H1 (cell line): ENCODE measurements at regions not wholly inside any gene's neighbourhood (a gene's known extent, or its start where the extent isn't known, plus 50 kb on each side); places are given as distances from the start of the nearest gene placed in this dataset.

Experiments
- CTCF ChIA-PET: fragments of 300-600 bp; sonication (Branson Sonifier 250); formaldehyde crosslinking; loops from one replicate; lab custom pipeline; 2021; ENCODE audit not compliant: partially characterized antibody; lab: Charles Lee
- POLR2A ChIA-PET: fragments of 300-600 bp; sonication (Branson Sonifier 250); formaldehyde crosslinking; loops from one replicate; lab custom pipeline; 2021; ENCODE audit warnings: inconsistent platforms; ENCODE audit not compliant: partially characterized antibody; lab: Charles Lee
- DNase-seq, 2 experiments: peaks; one replicate each; pipeline versions ENCODE4 v3.0.0 to v3.0.0-alpha.2; 2010 to 2022; ENCODE audit warnings: low spot score in 2 of 2, low read depth in 1 of 2, mixed read lengths in 1 of 2
- FAIRE-seq: peaks from 2 replicates; lab custom pipeline; 2011; peaks lifted over from hg19 to GRCh38; lab: Jason Lieb, UNC
- H2AFZ ChIP-seq: 2 replicates; pipeline ENCODE4 v1.8.1; 2012; ENCODE audit warnings: low read length, inconsistent platforms
- H2AK5ac ChIP-seq: 2 replicates; pipeline ENCODE4 v1.6.1; 2013; ENCODE audit warnings: low read depth, low read length
- H2BK120ac ChIP-seq: replicated peaks from 2 replicates; pipeline ENCODE3; 2013; ENCODE audit warnings: low read depth, low read length, inconsistent platforms
- H2BK12ac ChIP-seq: 2 replicates; pipeline ENCODE4 v1.6.1; 2013; ENCODE audit warnings: low read depth, low read length
- H2BK15ac ChIP-seq: 2 replicates; pipeline ENCODE4 v1.6.1; 2013; ENCODE audit warnings: low read length
- H2BK20ac ChIP-seq: 2 replicates; pipeline ENCODE4 v1.6.1; 2013; ENCODE audit warnings: low read length
- H2BK5ac ChIP-seq: 2 replicates; pipeline ENCODE4 v1.6.1; 2013; ENCODE audit warnings: low read depth, low read length
- H3K14ac ChIP-seq: 2 replicates; pipeline ENCODE4 v1.6.1; 2013; ENCODE audit warnings: inconsistent platforms; ENCODE audit not compliant: insufficient read length
- H3K18ac ChIP-seq: 2 replicates; pipeline ENCODE4 v1.6.1; 2013; ENCODE audit warnings: low read length; ENCODE audit errors: extremely low read depth
- H3K23ac ChIP-seq: 2 replicates; pipeline ENCODE4 v1.6.1; 2013; ENCODE audit warnings: inconsistent platforms; ENCODE audit not compliant: insufficient read length
- H3K23me2 ChIP-seq: 2 replicates; pipeline ENCODE4 v1.6.1; 2013; ENCODE audit warnings: low read depth, low read length
- H3K27ac ChIP-seq: 2 replicates; pipeline ENCODE4 v1.6.1; 2011; ENCODE audit warnings: low read depth, low read length, inconsistent platforms
- H3K27me3 ChIP-seq, 4 experiments: replicated peaks in 1 of 4; 1 replicate in 1 of 4; 2 replicates in 3 of 4; pipeline versions ENCODE4 v1.6.1 to v1.8.1; 2011 to 2013; ENCODE audit warnings: low read length in 3 of 4, mild to moderate bottlenecking in 3 of 4, inconsistent platforms in 2 of 4, mixed read lengths in 2 of 4, moderate library complexity in 1 of 4; ENCODE audit not compliant: control insufficient read depth in 3 of 4, insufficient read depth in 3 of 4; ENCODE audit errors: extremely low read depth in 1 of 4
- H3K36me3 ChIP-seq, 4 experiments: 2 replicates each; pipeline versions ENCODE4 v1.6.1 to v1.8.1; 2011 to 2013; ENCODE audit warnings: mild to moderate bottlenecking in 4 of 4, low read length in 3 of 4, moderate library complexity in 2 of 4, control low read depth in 1 of 4, inconsistent platforms in 1 of 4; ENCODE audit not compliant: insufficient read depth in 4 of 4, control insufficient read depth in 2 of 4
- H3K4ac ChIP-seq: replicated peaks from 2 replicates; pipeline ENCODE3; 2013; ENCODE audit warnings: low read length, low read depth, mixed read lengths, inconsistent platforms; ENCODE audit not compliant: insufficient read length
- H3K4me1 ChIP-seq, 4 experiments: replicated peaks in 1 of 4; 1 replicate in 1 of 4; 2 replicates in 3 of 4; pipeline versions ENCODE4 v1.6.1 to v1.8.1; 2011 to 2013; ENCODE audit warnings: low read length in 3 of 4, inconsistent platforms in 2 of 4, mixed read lengths in 1 of 4; ENCODE audit not compliant: insufficient read depth in 4 of 4, control insufficient read depth in 3 of 4
- H3K4me2 ChIP-seq, 2 experiments: 2 replicates each; pipeline versions ENCODE4 v1.6.1 to v1.8.1; 2011 to 2013; ENCODE audit warnings: low read depth in 2 of 2, low read length in 2 of 2, control low read depth in 1 of 2, inconsistent platforms in 1 of 2, mild to moderate bottlenecking in 1 of 2; ENCODE audit not compliant: insufficient read depth in 1 of 2
- H3K4me3 ChIP-seq, 4 experiments: fragments of 200-600, 300-600 bp in 1 of 4; sonication (generic), shearing (Covaris generic), sonication (Bioruptor Twin) in 1 of 4; 2 replicates each; pipeline versions ENCODE4 v1.5.1 to v1.8.1; 2011 to 2016; ENCODE audit warnings: low read length in 4 of 4, low read depth in 3 of 4, control low read depth in 2 of 4, inconsistent platforms in 2 of 4, mild to moderate bottlenecking in 2 of 4, mixed read lengths in 1 of 4, moderate library complexity in 1 of 4; ENCODE audit not compliant: insufficient read depth in 2 of 4; ENCODE audit errors: extremely low read depth in 1 of 4
- H3K56ac ChIP-seq: replicated peaks from 2 replicates; pipeline ENCODE3; 2013; ENCODE audit warnings: low read depth, mild to moderate bottlenecking, mixed read lengths, low read length, inconsistent platforms; ENCODE audit not compliant: insufficient read length
- H3K79me1 ChIP-seq: 2 replicates; pipeline ENCODE4 v1.6.1; 2013; ENCODE audit warnings: low read depth, low read length, control low read depth
- H3K79me2 ChIP-seq, 2 experiments: 2 replicates each; pipeline versions ENCODE4 v1.6.1 to v1.8.1; 2012 to 2013; ENCODE audit warnings: low read length in 2 of 2, mild to moderate bottlenecking in 2 of 2, inconsistent platforms in 1 of 2; ENCODE audit not compliant: insufficient read depth in 2 of 2, control insufficient read depth in 1 of 2
- H3K9ac ChIP-seq, 4 experiments: replicated peaks in 1 of 4; 1 replicate in 1 of 4; 2 replicates in 3 of 4; pipeline versions ENCODE4 v1.6.1 to v1.8.1; 2011 to 2013; ENCODE audit warnings: low read depth in 3 of 4, low read length in 3 of 4, control low read depth in 2 of 4, mild to moderate bottlenecking in 2 of 4, moderate library complexity in 2 of 4, inconsistent platforms in 1 of 4; ENCODE audit errors: extremely low read depth in 1 of 4
- H3K9me3 ChIP-seq, 2 experiments: 2 replicates each; pipeline versions ENCODE4 v1.6.1 to v1.8.1; 2012 to 2013; ENCODE audit warnings: mild to moderate bottlenecking in 2 of 2, moderate library complexity in 2 of 2, control low read depth in 1 of 2, inconsistent platforms in 1 of 2, low read depth in 1 of 2, low read length in 1 of 2, mixed read lengths in 1 of 2; ENCODE audit not compliant: insufficient read depth in 2 of 2
- H4K20me1 ChIP-seq, 2 experiments: replicated peaks in 1 of 2; 2 replicates each; pipeline versions ENCODE3 to v1.8.1; 2011 to 2013; ENCODE audit warnings: inconsistent platforms in 2 of 2, low read length in 2 of 2, mild to moderate bottlenecking in 1 of 2; ENCODE audit not compliant: insufficient read depth in 2 of 2, control insufficient read depth in 1 of 2
- H4K5ac ChIP-seq: 2 replicates; pipeline ENCODE4 v1.6.1; 2013; ENCODE audit warnings: low read length, low read depth, mixed read lengths, inconsistent platforms; ENCODE audit not compliant: insufficient read length
- H4K8ac ChIP-seq: 2 replicates; pipeline ENCODE4 v1.8.0; 2013; ENCODE audit warnings: mild to moderate bottlenecking, moderate library complexity, low read length, inconsistent platforms; ENCODE audit not compliant: insufficient read depth; ENCODE audit errors: extremely low read depth
- H4K91ac ChIP-seq: replicated peaks from 2 replicates; pipeline ENCODE3; 2013; ENCODE audit warnings: low read length, mixed read lengths, inconsistent platforms; ENCODE audit not compliant: insufficient read length
- BRCA1 ChIP-seq: IDR thresholded peaks from 2 replicates; pipeline ENCODE4 v1.6.1; 2012; ENCODE audit warnings: low read depth, low read length, improper control_type of control experiment
- CHD2 ChIP-seq: IDR thresholded peaks from 2 replicates; pipeline ENCODE4 v1.6.1; 2012; ENCODE audit warnings: low read length, improper control_type of control experiment
- GABPA ChIP-seq: IDR thresholded peaks from 2 replicates; pipeline ENCODE4 v1.6.1; 2011; ENCODE audit warnings: mild to moderate bottlenecking, low read length, moderate library complexity, borderline replicate concordance; ENCODE audit not compliant: insufficient read depth
- JUN ChIP-seq: IDR thresholded peaks from 2 replicates; pipeline ENCODE4 v1.6.1; 2011; ENCODE audit warnings: low read depth, mild to moderate bottlenecking, improper control_type of control experiment, low read length
- MAFK ChIP-seq: IDR thresholded peaks from 2 replicates; pipeline ENCODE4 v1.6.1; 2012; ENCODE audit warnings: low read depth, mild to moderate bottlenecking, improper control_type of control experiment, low read length
- NANOG ChIP-seq: IDR thresholded peaks from 2 replicates; pipeline ENCODE4 v1.6.1; 2011; ENCODE audit warnings: low read length, low read depth, mild to moderate bottlenecking, inconsistent platforms; ENCODE audit not compliant: insufficient read depth, poor library complexity, severe bottlenecking
- RXRA ChIP-seq: IDR thresholded peaks from 2 replicates; pipeline ENCODE4 v1.6.1; 2011; ENCODE audit warnings: low read depth, mild to moderate bottlenecking, low read length, moderate library complexity; ENCODE audit not compliant: insufficient read depth
- SIN3A ChIP-seq, 2 experiments: IDR thresholded peaks in 1 of 2; conservative IDR thresholded peaks in 1 of 2; 2 replicates each; pipeline ENCODE4 v1.6.1; 2011 to 2012; ENCODE audit warnings: low read length in 2 of 2, improper control_type of control experiment in 1 of 2, low read depth in 1 of 2, mild to moderate bottlenecking in 1 of 2
- TAF7 ChIP-seq: optimal IDR thresholded peaks from 2 replicates; pipeline ENCODE3; 2011; ENCODE audit warnings: low read depth, mild to moderate bottlenecking, inconsistent platforms, low read length, moderate library complexity, borderline replicate concordance
- TBP ChIP-seq: IDR thresholded peaks from 2 replicates; pipeline ENCODE4 v1.6.1; 2011; ENCODE audit warnings: low read depth, low read length, improper control_type of control experiment
- WGBS, 2 experiments: shearing (Covaris generic) in 1 of 2; methylation state at CpG; one replicate each; pipeline versions ENCODE4 v1.1.6 to v1.1.7; 2013 to 2015; ENCODE audit warnings: low lambda C conversion rate in 2 of 2, mixed read lengths in 2 of 2, inconsistent platforms in 1 of 2, low coverage in 1 of 2, missing lambda C conversion rate in 1 of 2; ENCODE audit not compliant: insufficient replicate concordance in 2 of 2, insufficient coverage in 1 of 2, insufficient read length in 1 of 2; ENCODE audit errors: extremely low coverage in 1 of 2, missing lambda C conversion rate in 1 of 2; 5-methylcytosine and 5-hydroxymethylcytosine counted together
- TF ChIP-seq, protein P1 (sequence below): IDR thresholded peaks from 2 replicates; pipeline ENCODE4 v1.6.1; 2011; ENCODE audit warnings: low read depth, mild to moderate bottlenecking, low read length; ENCODE audit not compliant: insufficient read depth

- Histone ChIP-seq H2BK20ac (no peak overlapping the region), H3K4me2 (no peak overlapping the region), H3K27ac (no peak overlapping the region), H2AFZ (no peak overlapping the region), H4K20me1 (no peaks in the 10 kb centered on the region), H3K27me3 (no peaks in the 10 kb centered on the region), H3K23me2 (peaks cover 2% of the 10 kb centered on the region; the same call in 1 of the 2 replicates), H3K23ac (no peak overlapping the region), H3K56ac (no peak overlapping the region), H3K79me1 (no peaks in the 10 kb centered on the region), H3K4me3 (no peak overlapping the region), H3K36me3 (no peaks in the 10 kb centered on the region), H2BK5ac (no peak overlapping the region), H2AK5ac (no peak overlapping the region), H3K4ac (no peak overlapping the region), H2BK15ac (no peak overlapping the region), H2BK120ac (no peak overlapping the region), H3K9me3 (no peaks in the 10 kb centered on the region), H3K14ac (no peak overlapping the region), H3K18ac (no peak overlapping the region), H3K9ac (no peak overlapping the region), H4K8ac (no peak overlapping the region), H2BK12ac (no peak overlapping the region), H3K4me1 (peaks cover 0 to 8% (median 3%) of the 10 kb centered on the region in 4 experiments; a peak in 3 of 7 replicates), H3K79me2 (no peaks in the 10 kb centered on the region), H4K91ac (no peak overlapping the region), H4K5ac (no peak overlapping the region)
- no peak for TF ChIP-seq TBP
- TF ChIP-seq TAF7, result no peak
- TF ChIP-seq JUN, result no peak
- no peak for TF ChIP-seq CHD2
- TF ChIP-seq SIN3A (conservative IDR thresholded peaks at IDR 0.05 in 1 of 2, IDR thresholded peaks at IDR 0.05 in 1 of 2; ENCODE audit: low read depth in 1 of 2, low read length in 2 of 2), result no peak
- no peak for TF ChIP-seq BRCA1
- TF ChIP-seq NANOG, result no peak
- TF ChIP-seq RXRA, result no peak
- TF ChIP-seq, protein P1, sequence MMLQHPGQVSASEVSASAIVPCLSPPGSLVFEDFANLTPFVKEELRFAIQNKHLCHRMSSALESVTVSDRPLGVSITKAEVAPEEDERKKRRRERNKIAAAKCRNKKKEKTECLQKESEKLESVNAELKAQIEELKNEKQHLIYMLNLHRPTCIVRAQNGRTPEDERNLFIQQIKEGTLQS, result no peak
- no peak for TF ChIP-seq MAFK
- no peak for TF ChIP-seq GABPA
- FAIRE-seq (no peak), DNase-seq (peak in 1 of 2 experiments; percentile 2)
- 80% methylated on average over 4 of the region's 4 CpGs; no CpG with 5 or more reads in 1 of the 2 experiments for WGBS, 2 experiments
- CTCF ChIA-PET, result no interaction called here
- POLR2A ChIA-PET, result no interaction called here
Observed at GRCh38 chr16:17654142-17654541, 183.4 kb upstream of the XYLT1 start.
